ENCODE measurements at regions not wholly inside any gene's neighbourhood (a gene's known extent, or its start where the extent isn't known, plus 50 kb on each side); places are given as distances from the start of the nearest gene placed in this dataset.
"Not testable (repeated sequence)": the region's sequence is repeated elsewhere in the genome, so short reads cannot be mapped to it uniquely, and the experiment has no call there.

DNA sequence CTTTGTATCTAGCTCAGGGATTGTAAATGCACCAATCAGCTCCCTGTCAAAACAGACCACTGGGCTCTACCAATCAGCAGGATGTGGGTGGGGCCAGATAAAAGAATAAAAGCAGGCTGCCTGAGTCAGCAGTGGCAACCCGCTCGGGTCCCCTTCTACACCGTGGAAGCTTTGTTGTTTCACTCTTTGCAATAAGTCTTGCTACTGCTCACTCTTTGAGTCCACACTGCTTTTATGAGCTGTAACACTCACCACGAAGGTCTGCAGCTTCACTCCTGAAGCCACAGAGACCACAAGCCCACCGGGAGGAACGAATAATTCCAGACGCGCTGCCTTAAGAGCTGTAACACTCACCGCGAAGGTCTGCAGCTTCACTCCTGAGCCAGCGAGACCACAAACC lies 110.2 kb upstream of the PLCL2 start:
- DNase-seq; in situ Hi-C loops (cut with MboI; ENCODE audit: low sequenced_read_pairs): not testable (repeated sequence)
- CTCF ChIA-PET: interaction anchor here (1.0 kb wide), 1 partner anchor 50 kb away, joined by 3 read pairs; no protein-coding TSS in a partner anchor

More for the DNA sequence above, 110.2 kb upstream of the PLCL2 start:
- H3K9ac ChIP-seq (ENCODE audit: low read depth, low read length); dilution Hi-C loops (cut with HindIII; ENCODE audit: low sequenced_read_pairs, unreplicated experiment); H3K18ac ChIP-seq (ENCODE audit: low read depth, low read length); H2AK9ac ChIP-seq (replicated peaks; ENCODE audit: low read depth, low read length, poor library complexity); H3K79me1 ChIP-seq (ENCODE audit: low read depth in 1 of 2, low read length in 2 of 2); intact Hi-C loops (cut with micrococcal nuclease); H3K4ac ChIP-seq (ENCODE audit: low read depth, low read length); H4K20me1 ChIP-seq (ENCODE audit: insufficient read depth, low read length); H3K56ac ChIP-seq (ENCODE audit: extremely low read depth, insufficient read depth, low read length); H2AFZ ChIP-seq (replicated peaks; ENCODE audit: low read length, poor library complexity); ATAC-seq (ENCODE audit: low read depth); H2BK20ac ChIP-seq (ENCODE audit: low read depth, low read length); H2AK5ac ChIP-seq (ENCODE audit: low read depth, low read length); H3K14ac ChIP-seq (replicated peaks; ENCODE audit: low read depth, low read length); H3K9me1 ChIP-seq (ENCODE audit: insufficient read depth, low read length); H3K27me3 ChIP-seq (ENCODE audit: control insufficient read depth, insufficient read depth, low read length); H3K36me3 ChIP-seq (ENCODE audit: control insufficient read depth, insufficient read depth, low read length); POLR2A ChIA-PET (ENCODE audit: unreplicated experiment); H4K8ac ChIP-seq (ENCODE audit: low read depth in 2 of 2, low read length in 2 of 2); H3K4me1 ChIP-seq (ENCODE audit: control insufficient read depth, insufficient read depth, low read length); H4K5ac ChIP-seq (ENCODE audit: low read depth, low read length); H3K23ac ChIP-seq (ENCODE audit: low read depth, low read length); H2BK5ac ChIP-seq (ENCODE audit: low read depth, low read length, poor library complexity, severe bottlenecking); H3K9me3 ChIP-seq (ENCODE audit: control insufficient read depth, insufficient read depth, low read length); H3K4me3 ChIP-seq (ENCODE audit: insufficient read depth, low read depth, low read length); H4K91ac ChIP-seq (ENCODE audit: insufficient read depth, low read depth, low read length); H3K4me2 ChIP-seq (ENCODE audit: low read depth, low read length); H2BK15ac ChIP-seq (ENCODE audit: low read depth, low read length); H2BK120ac ChIP-seq (ENCODE audit: low read depth, low read length); BruUV-seq (replicated peaks); H3K27ac ChIP-seq (ENCODE audit: insufficient read depth, low read length): not testable (repeated sequence)
- WGBS, 2 experiments (ENCODE audit: extremely low coverage in 2 of 2, insufficient read length in 1 of 2): 90% methylated on average over 2 of the region's 11 CpGs; no CpG with 5 or more reads in 1 of the 2 experiments

All from IMR-90 (cell line).